ENCODE measurements at regions not wholly inside any gene's neighbourhood (a gene's known extent, or its start where the extent isn't known, plus 50 kb on each side); places are given as distances from the start of the nearest gene placed in this dataset.

- TF ChIP-seq CTCF (IDR thresholded peaks at IDR 0.05; ENCODE audit: borderline replicate concordance, insufficient read depth, low read depth, low read length), result no peak
Measured at GRCh38 chr4:164503874-164504273, 250.1 kb upstream of the SMIM31 start.

GRCh38 chr4:164508097-164508496 is 245.8 kb upstream of the SMIM31 start:
- TF ChIP-seq CTCF (IDR thresholded peaks at IDR 0.05; ENCODE audit: borderline replicate concordance, insufficient read depth, low read depth, low read length), result no peak
- no peak overlapping the region for H3K4me3 ChIP-seq (ENCODE audit: low read depth, low read length)

More at GRCh38 chr4:164503874-164504273, 250.1 kb upstream of the SMIM31 start:
- no peak overlapping the region for H3K4me3 ChIP-seq (ENCODE audit: low read depth, low read length)

- no peak overlapping the region for H3K4me3 ChIP-seq (ENCODE audit: low read depth, low read length)
- no peak for TF ChIP-seq CTCF (IDR thresholded peaks at IDR 0.05; ENCODE audit: borderline replicate concordance, insufficient read depth, low read depth, low read length)
Measured at GRCh38 chr4:164508771-164509170, 245.2 kb upstream of the SMIM31 start.

GRCh38 chr4:164509951-164510350 is 244.0 kb upstream of the SMIM31 start:
- TF ChIP-seq CTCF (IDR thresholded peaks at IDR 0.05; ENCODE audit: borderline replicate concordance, insufficient read depth, low read depth, low read length), result no peak
- no peak overlapping the region for H3K4me3 ChIP-seq (ENCODE audit: low read depth, low read length)

- no peak for TF ChIP-seq CTCF (IDR thresholded peaks at IDR 0.05; ENCODE audit: borderline replicate concordance, insufficient read depth, low read depth, low read length)
- no peak overlapping the region for H3K4me3 ChIP-seq (ENCODE audit: low read depth, low read length)
Measured at GRCh38 chr4:164512124-164512523, 241.8 kb upstream of the SMIM31 start.

GRCh38 chr4:164514765-164515164 is 239.2 kb upstream of the SMIM31 start:
- no peak for TF ChIP-seq CTCF (IDR thresholded peaks at IDR 0.05; ENCODE audit: borderline replicate concordance, insufficient read depth, low read depth, low read length)

GRCh38 chr4:164524789-164525188 is 229.1 kb upstream of the SMIM31 start:
- no peak overlapping the region for H3K4me3 ChIP-seq (ENCODE audit: low read depth, low read length)
- TF ChIP-seq CTCF (IDR thresholded peaks at IDR 0.05; ENCODE audit: borderline replicate concordance, insufficient read depth, low read depth, low read length), result no peak

More at GRCh38 chr4:164514765-164515164, 239.2 kb upstream of the SMIM31 start:
- no peak overlapping the region for H3K4me3 ChIP-seq (ENCODE audit: low read depth, low read length)
